Activated naive CD8-positive, alpha-beta T cell (primary cell): ENCODE measurements at regions not wholly inside any gene's neighbourhood (a gene's known extent, or its start where the extent isn't known, plus 50 kb on each side); places are given as distances from the start of the nearest gene placed in this dataset.
"Not testable (repeated sequence)": the region's sequence is repeated elsewhere in the genome, so short reads cannot be mapped to it uniquely, and the experiment has no call there.

Source experiments
- H3K27ac Mint-ChIP-seq: one replicate; pipeline ENCODE4 v1.8.0; 2021; ENCODE audit warnings: mixed read lengths
- H3K27me3 Mint-ChIP-seq: one replicate; pipeline ENCODE4 v1.8.0; 2021; ENCODE audit warnings: mixed read lengths
- H3K36me3 Mint-ChIP-seq: one replicate; pipeline ENCODE4 v1.8.0; 2021; ENCODE audit warnings: mixed read lengths
- H3K4me1 Mint-ChIP-seq: one replicate; pipeline ENCODE4 v1.8.0; 2021; ENCODE audit warnings: low read depth, mixed read lengths
- H3K4me3 Mint-ChIP-seq: one replicate; pipeline ENCODE4 v1.8.0; 2021; ENCODE audit warnings: mild to moderate bottlenecking, mixed read lengths
- H3K9me3 Mint-ChIP-seq: one replicate; pipeline ENCODE4 v1.8.0; 2021; ENCODE audit warnings: low read depth, mixed read lengths

GRCh38 chr11:34787348-34787747 lies 128.8 kb downstream of the APIP start:
- Mint-ChIP-seq H3K4me3 (no peak overlapping the region), H3K9me3 (peaks cover 5% of the 10 kb centered on the region), H3K27ac (no peak overlapping the region), H3K4me1 (no peaks in the 10 kb centered on the region), H3K36me3 (peaks cover 4% of the 10 kb centered on the region), H3K27me3 (peaks cover 12% of the 10 kb centered on the region)

- peaks cover 17% of the 10 kb centered on the region for H3K27me3 Mint-ChIP-seq
- no peak overlapping the region for H3K27ac Mint-ChIP-seq
- no peaks in the 10 kb centered on the region for H3K4me1 Mint-ChIP-seq
- H3K36me3 Mint-ChIP-seq: no peaks in the 10 kb centered on the region
- H3K9me3 Mint-ChIP-seq: no peaks in the 10 kb centered on the region
- H3K4me3 Mint-ChIP-seq: no peak overlapping the region
Measured at GRCh38 chr11:34784318-34784841, 131.8 kb downstream of the APIP start.

- no peak overlapping the region for H3K4me3 Mint-ChIP-seq
- no peaks in the 10 kb centered on the region for H3K36me3 Mint-ChIP-seq
- peaks cover 20% of the 10 kb centered on the region for H3K27me3 Mint-ChIP-seq
- no peak overlapping the region for H3K27ac Mint-ChIP-seq
- H3K4me1 Mint-ChIP-seq: no peaks in the 10 kb centered on the region
- no peaks in the 10 kb centered on the region for H3K9me3 Mint-ChIP-seq
Measured at GRCh38 chr11:34783816-34784317, 132.3 kb downstream of the APIP start.

- not testable (repeated sequence) for H3K36me3 Mint-ChIP-seq, H3K4me3 Mint-ChIP-seq, H3K27ac Mint-ChIP-seq, H3K4me1 Mint-ChIP-seq, H3K9me3 Mint-ChIP-seq
- peaks cover 22% of the 10 kb centered on the region for H3K27me3 Mint-ChIP-seq
Measured at GRCh38 chr11:34781826-34782225, 134.4 kb downstream of the APIP start.

GRCh38 chr11:34775417-34775888 lies 140.7 kb downstream of the APIP start:
- Mint-ChIP-seq H3K27ac (no peak overlapping the region), H3K36me3 (no peaks in the 10 kb centered on the region), H3K4me3 (no peak overlapping the region), H3K4me1 (no peaks in the 10 kb centered on the region), H3K27me3 (peaks cover 23% of the 10 kb centered on the region), H3K9me3 (peaks cover 4% of the 10 kb centered on the region)

- Mint-ChIP-seq H3K36me3 (no peaks in the 10 kb centered on the region), H3K4me3 (no peak overlapping the region), H3K4me1 (no peaks in the 10 kb centered on the region), H3K9me3 (peaks cover 4% of the 10 kb centered on the region), H3K27me3 (peaks cover 22% of the 10 kb centered on the region), H3K27ac (no peak overlapping the region)
Measured at GRCh38 chr11:34774604-34775003, 141.6 kb downstream of the APIP start.

GRCh38 chr11:34773826-34774225 lies 142.4 kb downstream of the APIP start:
- H3K4me1 Mint-ChIP-seq: no peaks in the 10 kb centered on the region
- peaks cover 21% of the 10 kb centered on the region for H3K27me3 Mint-ChIP-seq
- no peaks in the 10 kb centered on the region for H3K36me3 Mint-ChIP-seq
- H3K27ac Mint-ChIP-seq: no peak overlapping the region
- H3K9me3 Mint-ChIP-seq: peaks cover 4% of the 10 kb centered on the region
- no peak overlapping the region for H3K4me3 Mint-ChIP-seq

- no peaks in the 10 kb centered on the region for H3K36me3 Mint-ChIP-seq
- peaks cover 4% of the 10 kb centered on the region for H3K9me3 Mint-ChIP-seq
- no peak overlapping the region for H3K4me3 Mint-ChIP-seq
- H3K4me1 Mint-ChIP-seq: no peaks in the 10 kb centered on the region
- peaks cover 24% of the 10 kb centered on the region for H3K27me3 Mint-ChIP-seq
- H3K27ac Mint-ChIP-seq: no peak overlapping the region
Measured at GRCh38 chr11:34773211-34773610, 143.0 kb downstream of the APIP start.

GRCh38 chr11:34770111-34770510 lies 146.1 kb downstream of the APIP start:
- H3K9me3 Mint-ChIP-seq: peaks cover 5% of the 10 kb centered on the region
- no peak overlapping the region for H3K4me3 Mint-ChIP-seq
- H3K36me3 Mint-ChIP-seq: no peaks in the 10 kb centered on the region
- H3K27ac Mint-ChIP-seq: no peak overlapping the region
- peaks cover 23% of the 10 kb centered on the region for H3K27me3 Mint-ChIP-seq
- H3K4me1 Mint-ChIP-seq: no peaks in the 10 kb centered on the region

- Mint-ChIP-seq H3K36me3 (no peaks in the 10 kb centered on the region), H3K27me3 (peaks cover 22% of the 10 kb centered on the region), H3K27ac (no peak overlapping the region), H3K4me3 (no peak overlapping the region), H3K4me1 (no peaks in the 10 kb centered on the region), H3K9me3 (peaks cover 7% of the 10 kb centered on the region)
Measured at GRCh38 chr11:34769224-34769623, 147.0 kb downstream of the APIP start.

GRCh38 chr11:34762625-34763024 lies 141.7 kb downstream of the EHF start:
- H3K4me1 Mint-ChIP-seq, H3K9me3 Mint-ChIP-seq, H3K27ac Mint-ChIP-seq, H3K4me3 Mint-ChIP-seq, H3K36me3 Mint-ChIP-seq, H3K27me3 Mint-ChIP-seq: not testable (repeated sequence)

GRCh38 chr11:34758262-34758661 lies 137.4 kb downstream of the EHF start:
- no peaks in the 10 kb centered on the region for H3K4me1 Mint-ChIP-seq
- no peaks in the 10 kb centered on the region for H3K36me3 Mint-ChIP-seq
- H3K4me3 Mint-ChIP-seq: no peak overlapping the region
- H3K27me3 Mint-ChIP-seq: peaks cover 8% of the 10 kb centered on the region
- no peak overlapping the region for H3K27ac Mint-ChIP-seq
- no peaks in the 10 kb centered on the region for H3K9me3 Mint-ChIP-seq

- Mint-ChIP-seq H3K27me3 (peaks cover 8% of the 10 kb centered on the region), H3K9me3 (no peaks in the 10 kb centered on the region)
Measured at GRCh38 chr11:34757026-34757451, 136.1 kb downstream of the EHF start.

GRCh38 chr11:34756591-34756990 lies 135.7 kb downstream of the EHF start:
- no peaks in the 10 kb centered on the region for H3K36me3 Mint-ChIP-seq
- peaks cover 9% of the 10 kb centered on the region for H3K27me3 Mint-ChIP-seq
- no peaks in the 10 kb centered on the region for H3K4me1 Mint-ChIP-seq
- H3K9me3 Mint-ChIP-seq: no peaks in the 10 kb centered on the region
- no peak overlapping the region for H3K27ac Mint-ChIP-seq
- H3K4me3 Mint-ChIP-seq: no peak overlapping the region

More at GRCh38 chr11:34757026-34757451, 136.1 kb downstream of the EHF start:
- Mint-ChIP-seq H3K36me3 (no peaks in the 10 kb centered on the region), H3K4me1 (no peaks in the 10 kb centered on the region), H3K4me3 (no peak overlapping the region), H3K27ac (no peak overlapping the region)

- no peaks in the 10 kb centered on the region for H3K4me1 Mint-ChIP-seq
- H3K27me3 Mint-ChIP-seq: peaks cover 9% of the 10 kb centered on the region
- no peak overlapping the region for H3K27ac Mint-ChIP-seq
- H3K36me3 Mint-ChIP-seq: no peaks in the 10 kb centered on the region
- no peaks in the 10 kb centered on the region for H3K9me3 Mint-ChIP-seq
- no peak overlapping the region for H3K4me3 Mint-ChIP-seq
Measured at GRCh38 chr11:34755671-34756070, 134.8 kb downstream of the EHF start.

GRCh38 chr11:34754171-34754823 lies 133.4 kb downstream of the EHF start:
- Mint-ChIP-seq H3K27me3 (peaks cover 11% of the 10 kb centered on the region), H3K27ac (no peak overlapping the region), H3K9me3 (no peaks in the 10 kb centered on the region)

More at GRCh38 chr11:34754171-34754823, 133.4 kb downstream of the EHF start:
- Mint-ChIP-seq H3K4me1 (no peaks in the 10 kb centered on the region), H3K4me3 (no peak overlapping the region), H3K36me3 (no peaks in the 10 kb centered on the region)
